Renal cortical epithelial cell (primary cell): ENCODE measurements at regions not wholly inside any gene's neighbourhood (a gene's known extent, or its start where the extent isn't known, plus 50 kb on each side); places are given as distances from the start of the nearest gene placed in this dataset.
"Not testable (repeated sequence)": the region's sequence is repeated elsewhere in the genome, so short reads cannot be mapped to it uniquely, and the experiment has no call there.

Experiments
- DNase-seq: peaks from one replicate; pipeline ENCODE4 v3.0.0-alpha.2; 2011; ENCODE audit warnings: low read depth

GRCh38 chr7:86202833-86203232 is 440.9 kb upstream of the GRM3 start:
- no peak for DNase-seq

GRCh38 chr7:86201767-86202166 is 441.9 kb upstream of the GRM3 start:
- DNase-seq = no peak

- DNase-seq = no peak
Measured at GRCh38 chr7:86199881-86200614, 443.7 kb upstream of the GRM3 start.

- no peak for DNase-seq
Measured at GRCh38 chr7:86190351-86190750, 453.4 kb upstream of the GRM3 start.

- DNase-seq = no peak
Measured at GRCh38 chr7:86181474-86181873, 462.2 kb upstream of the GRM3 start.

- DNase-seq = no peak
Measured at GRCh38 chr7:86164827-86165226, 478.9 kb upstream of the GRM3 start.

- DNase-seq = no peak
Measured at GRCh38 chr7:86158111-86158510, 485.6 kb upstream of the GRM3 start.

GRCh38 chr7:86155623-86156022 is 488.1 kb upstream of the GRM3 start:
- DNase-seq = no peak

- no peak for DNase-seq
Measured at GRCh38 chr7:86152926-86153325, 490.8 kb upstream of the GRM3 start.

- DNase-seq = no peak
Measured at GRCh38 chr7:86149024-86149665, 494.6 kb upstream of the GRM3 start.

GRCh38 chr7:86148501-86148900 is 495.2 kb upstream of the GRM3 start:
- no peak for DNase-seq

- DNase-seq = no peak
Measured at GRCh38 chr7:86137343-86137742, 506.4 kb upstream of the GRM3 start.

GRCh38 chr7:86130268-86130667 is 513.4 kb upstream of the GRM3 start:
- DNase-seq = no peak

- no peak for DNase-seq
Measured at GRCh38 chr7:86123476-86123875, 520.2 kb upstream of the GRM3 start.

GRCh38 chr7:86094166-86094669 is 549.5 kb upstream of the GRM3 start:
- DNase-seq = no peak

- DNase-seq = no peak
Measured at GRCh38 chr7:86091369-86091768, 552.3 kb upstream of the GRM3 start.

GRCh38 chr7:86089455-86089854 is 554.3 kb upstream of the GRM3 start:
- no peak for DNase-seq

- not testable (repeated sequence) for DNase-seq
Measured at GRCh38 chr7:86064572-86064971, 579.1 kb upstream of the GRM3 start.

GRCh38 chr7:86058649-86059048 is 585.1 kb upstream of the GRM3 start:
- no peak for DNase-seq

GRCh38 chr7:86050918-86051317 is 592.8 kb upstream of the GRM3 start:
- DNase-seq = no peak

- DNase-seq = no peak
Measured at GRCh38 chr7:86049910-86050309, 593.8 kb upstream of the GRM3 start.

GRCh38 chr7:86045197-86045596 is 598.5 kb upstream of the GRM3 start:
- DNase-seq = not testable (repeated sequence)

- no peak for DNase-seq
Measured at GRCh38 chr7:86025807-86026206, 617.9 kb upstream of the GRM3 start.

GRCh38 chr7:86013662-86014061 is 630.0 kb upstream of the GRM3 start:
- DNase-seq = no peak
